H1 (cell line): ENCODE measurements at regions not wholly inside any gene's neighbourhood (a gene's known extent, or its start where the extent isn't known, plus 50 kb on each side); places are given as distances from the start of the nearest gene placed in this dataset.

ENCODE experiments used
- CTCF ChIA-PET: fragments of 300-600 bp; sonication (Branson Sonifier 250); formaldehyde crosslinking; loops from one replicate; lab custom pipeline; 2021; ENCODE audit not compliant: partially characterized antibody; lab: Charles Lee
- POLR2A ChIA-PET: fragments of 300-600 bp; sonication (Branson Sonifier 250); formaldehyde crosslinking; loops from one replicate; lab custom pipeline; 2021; ENCODE audit warnings: inconsistent platforms; ENCODE audit not compliant: partially characterized antibody; lab: Charles Lee
- DNase-seq, 2 experiments: peaks; one replicate each; pipeline versions ENCODE4 v3.0.0 to v3.0.0-alpha.2; 2010 to 2022; ENCODE audit warnings: low spot score in 2 of 2, low read depth in 1 of 2, mixed read lengths in 1 of 2
- FAIRE-seq: peaks from 2 replicates; lab custom pipeline; 2011; peaks lifted over from hg19 to GRCh38; lab: Jason Lieb, UNC
- H2AFZ ChIP-seq: 2 replicates; pipeline ENCODE4 v1.8.1; 2012; ENCODE audit warnings: low read length, inconsistent platforms
- H2AK5ac ChIP-seq: 2 replicates; pipeline ENCODE4 v1.6.1; 2013; ENCODE audit warnings: low read depth, low read length
- H2BK120ac ChIP-seq: replicated peaks from 2 replicates; pipeline ENCODE3; 2013; ENCODE audit warnings: low read depth, low read length, inconsistent platforms
- H2BK12ac ChIP-seq: 2 replicates; pipeline ENCODE4 v1.6.1; 2013; ENCODE audit warnings: low read depth, low read length
- H2BK15ac ChIP-seq: 2 replicates; pipeline ENCODE4 v1.6.1; 2013; ENCODE audit warnings: low read length
- H2BK20ac ChIP-seq: 2 replicates; pipeline ENCODE4 v1.6.1; 2013; ENCODE audit warnings: low read length
- H2BK5ac ChIP-seq: 2 replicates; pipeline ENCODE4 v1.6.1; 2013; ENCODE audit warnings: low read depth, low read length
- H3K14ac ChIP-seq: 2 replicates; pipeline ENCODE4 v1.6.1; 2013; ENCODE audit warnings: inconsistent platforms; ENCODE audit not compliant: insufficient read length
- H3K18ac ChIP-seq: 2 replicates; pipeline ENCODE4 v1.6.1; 2013; ENCODE audit warnings: low read length; ENCODE audit errors: extremely low read depth
- H3K23ac ChIP-seq: 2 replicates; pipeline ENCODE4 v1.6.1; 2013; ENCODE audit warnings: inconsistent platforms; ENCODE audit not compliant: insufficient read length
- H3K23me2 ChIP-seq: 2 replicates; pipeline ENCODE4 v1.6.1; 2013; ENCODE audit warnings: low read depth, low read length
- H3K27ac ChIP-seq: 2 replicates; pipeline ENCODE4 v1.6.1; 2011; ENCODE audit warnings: low read depth, low read length, inconsistent platforms
- H3K27me3 ChIP-seq, 4 experiments: replicated peaks in 1 of 4; 1 replicate in 1 of 4; 2 replicates in 3 of 4; pipeline versions ENCODE4 v1.6.1 to v1.8.1; 2011 to 2013; ENCODE audit warnings: low read length in 3 of 4, mild to moderate bottlenecking in 3 of 4, inconsistent platforms in 2 of 4, mixed read lengths in 2 of 4, moderate library complexity in 1 of 4; ENCODE audit not compliant: control insufficient read depth in 3 of 4, insufficient read depth in 3 of 4; ENCODE audit errors: extremely low read depth in 1 of 4
- H3K36me3 ChIP-seq, 4 experiments: 2 replicates each; pipeline versions ENCODE4 v1.6.1 to v1.8.1; 2011 to 2013; ENCODE audit warnings: mild to moderate bottlenecking in 4 of 4, low read length in 3 of 4, moderate library complexity in 2 of 4, control low read depth in 1 of 4, inconsistent platforms in 1 of 4; ENCODE audit not compliant: insufficient read depth in 4 of 4, control insufficient read depth in 2 of 4
- H3K4ac ChIP-seq: replicated peaks from 2 replicates; pipeline ENCODE3; 2013; ENCODE audit warnings: low read length, low read depth, mixed read lengths, inconsistent platforms; ENCODE audit not compliant: insufficient read length
- H3K4me1 ChIP-seq, 4 experiments: replicated peaks in 1 of 4; 1 replicate in 1 of 4; 2 replicates in 3 of 4; pipeline versions ENCODE4 v1.6.1 to v1.8.1; 2011 to 2013; ENCODE audit warnings: low read length in 3 of 4, inconsistent platforms in 2 of 4, mixed read lengths in 1 of 4; ENCODE audit not compliant: insufficient read depth in 4 of 4, control insufficient read depth in 3 of 4
- H3K4me2 ChIP-seq, 2 experiments: 2 replicates each; pipeline versions ENCODE4 v1.6.1 to v1.8.1; 2011 to 2013; ENCODE audit warnings: low read depth in 2 of 2, low read length in 2 of 2, control low read depth in 1 of 2, inconsistent platforms in 1 of 2, mild to moderate bottlenecking in 1 of 2; ENCODE audit not compliant: insufficient read depth in 1 of 2
- H3K4me3 ChIP-seq, 4 experiments: fragments of 200-600, 300-600 bp in 1 of 4; sonication (generic), shearing (Covaris generic), sonication (Bioruptor Twin) in 1 of 4; 2 replicates each; pipeline versions ENCODE4 v1.5.1 to v1.8.1; 2011 to 2016; ENCODE audit warnings: low read length in 4 of 4, low read depth in 3 of 4, control low read depth in 2 of 4, inconsistent platforms in 2 of 4, mild to moderate bottlenecking in 2 of 4, mixed read lengths in 1 of 4, moderate library complexity in 1 of 4; ENCODE audit not compliant: insufficient read depth in 2 of 4; ENCODE audit errors: extremely low read depth in 1 of 4
- H3K56ac ChIP-seq: replicated peaks from 2 replicates; pipeline ENCODE3; 2013; ENCODE audit warnings: low read depth, mild to moderate bottlenecking, mixed read lengths, low read length, inconsistent platforms; ENCODE audit not compliant: insufficient read length
- H3K79me1 ChIP-seq: 2 replicates; pipeline ENCODE4 v1.6.1; 2013; ENCODE audit warnings: low read depth, low read length, control low read depth
- H3K79me2 ChIP-seq, 2 experiments: 2 replicates each; pipeline versions ENCODE4 v1.6.1 to v1.8.1; 2012 to 2013; ENCODE audit warnings: low read length in 2 of 2, mild to moderate bottlenecking in 2 of 2, inconsistent platforms in 1 of 2; ENCODE audit not compliant: insufficient read depth in 2 of 2, control insufficient read depth in 1 of 2
- H3K9ac ChIP-seq, 4 experiments: replicated peaks in 1 of 4; 1 replicate in 1 of 4; 2 replicates in 3 of 4; pipeline versions ENCODE4 v1.6.1 to v1.8.1; 2011 to 2013; ENCODE audit warnings: low read depth in 3 of 4, low read length in 3 of 4, control low read depth in 2 of 4, mild to moderate bottlenecking in 2 of 4, moderate library complexity in 2 of 4, inconsistent platforms in 1 of 4; ENCODE audit errors: extremely low read depth in 1 of 4
- H3K9me3 ChIP-seq, 2 experiments: 2 replicates each; pipeline versions ENCODE4 v1.6.1 to v1.8.1; 2012 to 2013; ENCODE audit warnings: mild to moderate bottlenecking in 2 of 2, moderate library complexity in 2 of 2, control low read depth in 1 of 2, inconsistent platforms in 1 of 2, low read depth in 1 of 2, low read length in 1 of 2, mixed read lengths in 1 of 2; ENCODE audit not compliant: insufficient read depth in 2 of 2
- H4K20me1 ChIP-seq, 2 experiments: replicated peaks in 1 of 2; 2 replicates each; pipeline versions ENCODE3 to v1.8.1; 2011 to 2013; ENCODE audit warnings: inconsistent platforms in 2 of 2, low read length in 2 of 2, mild to moderate bottlenecking in 1 of 2; ENCODE audit not compliant: insufficient read depth in 2 of 2, control insufficient read depth in 1 of 2
- H4K5ac ChIP-seq: 2 replicates; pipeline ENCODE4 v1.6.1; 2013; ENCODE audit warnings: low read length, low read depth, mixed read lengths, inconsistent platforms; ENCODE audit not compliant: insufficient read length
- H4K8ac ChIP-seq: 2 replicates; pipeline ENCODE4 v1.8.0; 2013; ENCODE audit warnings: mild to moderate bottlenecking, moderate library complexity, low read length, inconsistent platforms; ENCODE audit not compliant: insufficient read depth; ENCODE audit errors: extremely low read depth
- H4K91ac ChIP-seq: replicated peaks from 2 replicates; pipeline ENCODE3; 2013; ENCODE audit warnings: low read length, mixed read lengths, inconsistent platforms; ENCODE audit not compliant: insufficient read length
- BCL11A ChIP-seq, 2 experiments: IDR thresholded peaks; one replicate each; pipeline ENCODE4 v1.6.1; 2011; ENCODE audit warnings: low read depth in 2 of 2, low read length in 2 of 2, mild to moderate bottlenecking in 2 of 2
- CHD2 ChIP-seq: IDR thresholded peaks from 2 replicates; pipeline ENCODE4 v1.6.1; 2012; ENCODE audit warnings: low read length, improper control_type of control experiment
- HDAC6 ChIP-seq: IDR thresholded peaks from one replicate; pipeline ENCODE4 v1.7.1; 2012; ENCODE audit warnings: low read depth, mild to moderate bottlenecking, inconsistent platforms, low read length, moderate library complexity
- NANOG ChIP-seq: IDR thresholded peaks from 2 replicates; pipeline ENCODE4 v1.6.1; 2011; ENCODE audit warnings: low read length, low read depth, mild to moderate bottlenecking, inconsistent platforms; ENCODE audit not compliant: insufficient read depth, poor library complexity, severe bottlenecking
- RNF2 ChIP-seq: fragments of 200-900, 300-1000 bp; sonication (generic); IDR thresholded peaks from 2 replicates; pipeline ENCODE4 v1.7.1; 2016; ENCODE audit warnings: borderline replicate concordance, low read depth, mild to moderate bottlenecking, antibody characterized with exemption, low read length; ENCODE audit not compliant: poor library complexity, severe bottlenecking; ENCODE audit errors: missing control alignments
- SIRT6 ChIP-seq: IDR thresholded peaks from one replicate; pipeline ENCODE4 v1.7.1; 2012; ENCODE audit warnings: low read length, inconsistent platforms
- WGBS, 2 experiments: shearing (Covaris generic) in 1 of 2; methylation state at CpG; one replicate each; pipeline versions ENCODE4 v1.1.6 to v1.1.7; 2013 to 2015; ENCODE audit warnings: low lambda C conversion rate in 2 of 2, mixed read lengths in 2 of 2, inconsistent platforms in 1 of 2, low coverage in 1 of 2, missing lambda C conversion rate in 1 of 2; ENCODE audit not compliant: insufficient replicate concordance in 2 of 2, insufficient coverage in 1 of 2, insufficient read length in 1 of 2; ENCODE audit errors: extremely low coverage in 1 of 2, missing lambda C conversion rate in 1 of 2; 5-methylcytosine and 5-hydroxymethylcytosine counted together
- TF ChIP-seq, protein P1 (sequence below): IDR thresholded peaks from 2 replicates; pipeline ENCODE4 v1.6.1; 2012; ENCODE audit warnings: low read length, inconsistent platforms
- TF ChIP-seq, protein P2 (sequence below), 3 experiments: IDR thresholded peaks; 1 replicate in 2 of 3; 2 replicates in 1 of 3; pipeline versions ENCODE4 v1.5.1 to v1.6.1; 2011; ENCODE audit warnings: low read length in 3 of 3, mild to moderate bottlenecking in 3 of 3, inconsistent platforms in 2 of 3, low read depth in 1 of 3, moderate library complexity in 1 of 3; ENCODE audit not compliant: insufficient read depth in 1 of 3; ENCODE audit errors: control extremely low read depth in 1 of 3

GRCh38 chr3:35320646-35321407 lies 318.5 kb upstream of the ARPP21 start:
- no peak overlapping the region for H4K5ac ChIP-seq
- no peaks in the 10 kb centered on the region for H3K79me2 ChIP-seq
- no peak overlapping the region for H3K9ac ChIP-seq
- no peaks in the 10 kb centered on the region for H3K79me1 ChIP-seq
- no peak for FAIRE-seq
- no peaks in the 10 kb centered on the region for H3K23me2 ChIP-seq
- no peak overlapping the region for H2AK5ac ChIP-seq
- no peak overlapping the region for H3K4me3 ChIP-seq
- H3K4ac ChIP-seq = no peak overlapping the region
- H3K14ac ChIP-seq = no peak overlapping the region
- peaks cover 5 to 9% of the 10 kb centered on the region in 2 experiments; a peak in 3 of 4 replicates for H3K9me3 ChIP-seq
- H3K23ac ChIP-seq = no peak overlapping the region
- H4K91ac ChIP-seq = no peak overlapping the region
- DNase-seq = no peak
- H3K36me3 ChIP-seq = peaks cover 0 to 2% (median 0%) of the 10 kb centered on the region in 4 experiments; a peak in 1 of 8 replicates
- no peak overlapping the region for H3K18ac ChIP-seq
- H4K20me1 ChIP-seq = no peaks in the 10 kb centered on the region
- H2BK15ac ChIP-seq = no peak overlapping the region
- no peak overlapping the region for H3K27ac ChIP-seq
- ChIA-PET CTCF (no interaction called here), POLR2A (no interaction called here)
- no peaks in the 10 kb centered on the region for H3K4me1 ChIP-seq
- no peak overlapping the region for H2BK5ac ChIP-seq
- H2AFZ ChIP-seq = no peak overlapping the region
- H2BK120ac ChIP-seq = no peak overlapping the region
- H3K27me3 ChIP-seq = no peaks in the 10 kb centered on the region
- H3K4me2 ChIP-seq = no peak overlapping the region
- WGBS, 2 experiments = 56% methylated on average over 1 of the region's 1 CpG; no CpG with 5 or more reads in 1 of the 2 experiments
- H2BK12ac ChIP-seq = no peak overlapping the region
- H4K8ac ChIP-seq = no peak overlapping the region
- H2BK20ac ChIP-seq = no peak overlapping the region
- H3K56ac ChIP-seq = no peak overlapping the region
- TF ChIP-seq, protein P1, sequence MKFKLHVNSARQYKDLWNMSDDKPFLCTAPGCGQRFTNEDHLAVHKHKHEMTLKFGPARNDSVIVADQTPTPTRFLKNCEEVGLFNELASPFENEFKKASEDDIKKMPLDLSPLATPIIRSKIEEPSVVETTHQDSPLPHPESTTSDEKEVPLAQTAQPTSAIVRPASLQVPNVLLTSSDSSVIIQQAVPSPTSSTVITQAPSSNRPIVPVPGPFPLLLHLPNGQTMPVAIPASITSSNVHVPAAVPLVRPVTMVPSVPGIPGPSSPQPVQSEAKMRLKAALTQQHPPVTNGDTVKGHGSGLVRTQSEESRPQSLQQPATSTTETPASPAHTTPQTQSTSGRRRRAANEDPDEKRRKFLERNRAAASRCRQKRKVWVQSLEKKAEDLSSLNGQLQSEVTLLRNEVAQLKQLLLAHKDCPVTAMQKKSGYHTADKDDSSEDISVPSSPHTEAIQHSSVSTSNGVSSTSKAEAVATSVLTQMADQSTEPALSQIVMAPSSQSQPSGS = no peak
- TF ChIP-seq BCL11A (IDR thresholded peaks at IDR 0.05; ENCODE audit: low read depth in 2 of 2, low read length in 2 of 2) (no peak), HDAC6 (no peak), RNF2 (no peak), CHD2 (no peak), NANOG (no peak), SIRT6 (no peak)
- TF ChIP-seq, protein P2, sequence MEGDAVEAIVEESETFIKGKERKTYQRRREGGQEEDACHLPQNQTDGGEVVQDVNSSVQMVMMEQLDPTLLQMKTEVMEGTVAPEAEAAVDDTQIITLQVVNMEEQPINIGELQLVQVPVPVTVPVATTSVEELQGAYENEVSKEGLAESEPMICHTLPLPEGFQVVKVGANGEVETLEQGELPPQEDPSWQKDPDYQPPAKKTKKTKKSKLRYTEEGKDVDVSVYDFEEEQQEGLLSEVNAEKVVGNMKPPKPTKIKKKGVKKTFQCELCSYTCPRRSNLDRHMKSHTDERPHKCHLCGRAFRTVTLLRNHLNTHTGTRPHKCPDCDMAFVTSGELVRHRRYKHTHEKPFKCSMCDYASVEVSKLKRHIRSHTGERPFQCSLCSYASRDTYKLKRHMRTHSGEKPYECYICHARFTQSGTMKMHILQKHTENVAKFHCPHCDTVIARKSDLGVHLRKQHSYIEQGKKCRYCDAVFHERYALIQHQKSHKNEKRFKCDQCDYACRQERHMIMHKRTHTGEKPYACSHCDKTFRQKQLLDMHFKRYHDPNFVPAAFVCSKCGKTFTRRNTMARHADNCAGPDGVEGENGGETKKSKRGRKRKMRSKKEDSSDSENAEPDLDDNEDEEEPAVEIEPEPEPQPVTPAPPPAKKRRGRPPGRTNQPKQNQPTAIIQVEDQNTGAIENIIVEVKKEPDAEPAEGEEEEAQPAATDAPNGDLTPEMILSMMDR (IDR thresholded peaks at IDR 0.05; ENCODE audit: control extremely low read depth in 1 of 3, insufficient read depth in 1 of 3, low read depth in 1 of 3, low read length in 3 of 3) = no peak
